ENCODE measurements at regions not wholly inside any gene's neighbourhood (a gene's known extent, or its start where the extent isn't known, plus 50 kb on each side); places are given as distances from the start of the nearest gene placed in this dataset.

- TF ChIP-seq, protein P1, sequence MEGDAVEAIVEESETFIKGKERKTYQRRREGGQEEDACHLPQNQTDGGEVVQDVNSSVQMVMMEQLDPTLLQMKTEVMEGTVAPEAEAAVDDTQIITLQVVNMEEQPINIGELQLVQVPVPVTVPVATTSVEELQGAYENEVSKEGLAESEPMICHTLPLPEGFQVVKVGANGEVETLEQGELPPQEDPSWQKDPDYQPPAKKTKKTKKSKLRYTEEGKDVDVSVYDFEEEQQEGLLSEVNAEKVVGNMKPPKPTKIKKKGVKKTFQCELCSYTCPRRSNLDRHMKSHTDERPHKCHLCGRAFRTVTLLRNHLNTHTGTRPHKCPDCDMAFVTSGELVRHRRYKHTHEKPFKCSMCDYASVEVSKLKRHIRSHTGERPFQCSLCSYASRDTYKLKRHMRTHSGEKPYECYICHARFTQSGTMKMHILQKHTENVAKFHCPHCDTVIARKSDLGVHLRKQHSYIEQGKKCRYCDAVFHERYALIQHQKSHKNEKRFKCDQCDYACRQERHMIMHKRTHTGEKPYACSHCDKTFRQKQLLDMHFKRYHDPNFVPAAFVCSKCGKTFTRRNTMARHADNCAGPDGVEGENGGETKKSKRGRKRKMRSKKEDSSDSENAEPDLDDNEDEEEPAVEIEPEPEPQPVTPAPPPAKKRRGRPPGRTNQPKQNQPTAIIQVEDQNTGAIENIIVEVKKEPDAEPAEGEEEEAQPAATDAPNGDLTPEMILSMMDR (IDR thresholded peaks at IDR 0.05), result no peak
- no peak for TF ChIP-seq EZH2phosphoT487 (IDR thresholded peaks at IDR 0.05)
- TF ChIP-seq EZH2 (IDR thresholded peaks at IDR 0.05), result no peak
Measured at GRCh38 chr14:49460662-49461061, 125.5 kb downstream of the RPS29 start.

Data from neural progenitor cell (in vitro differentiated cells).